H1 (cell line): ENCODE measurements at regions not wholly inside any gene's neighbourhood (a gene's known extent, or its start where the extent isn't known, plus 50 kb on each side); places are given as distances from the start of the nearest gene placed in this dataset.

Experiments
- BCL11A ChIP-seq, 2 experiments: IDR thresholded peaks; one replicate each; pipeline ENCODE4 v1.6.1; 2011; ENCODE audit warnings: low read depth in 2 of 2, low read length in 2 of 2, mild to moderate bottlenecking in 2 of 2
- CEBPB ChIP-seq: IDR thresholded peaks from 2 replicates; pipeline ENCODE4 v1.6.1; 2012; ENCODE audit warnings: low read depth, low read length
- E2F6 ChIP-seq: IDR thresholded peaks from 2 replicates; pipeline ENCODE4 v1.6.1; 2012; ENCODE audit warnings: inconsistent platforms
- HDAC6 ChIP-seq: IDR thresholded peaks from one replicate; pipeline ENCODE4 v1.7.1; 2012; ENCODE audit warnings: low read depth, mild to moderate bottlenecking, inconsistent platforms, low read length, moderate library complexity
- NANOG ChIP-seq: IDR thresholded peaks from 2 replicates; pipeline ENCODE4 v1.6.1; 2011; ENCODE audit warnings: low read length, low read depth, mild to moderate bottlenecking, inconsistent platforms; ENCODE audit not compliant: insufficient read depth, poor library complexity, severe bottlenecking
- POU5F1 ChIP-seq: IDR thresholded peaks from 2 replicates; pipeline ENCODE4 v1.6.1; 2011; ENCODE audit warnings: low read depth, mild to moderate bottlenecking, low read length, moderate library complexity
- RNF2 ChIP-seq: fragments of 200-900, 300-1000 bp; sonication (generic); IDR thresholded peaks from 2 replicates; pipeline ENCODE4 v1.7.1; 2016; ENCODE audit warnings: borderline replicate concordance, low read depth, mild to moderate bottlenecking, antibody characterized with exemption, low read length; ENCODE audit not compliant: poor library complexity, severe bottlenecking; ENCODE audit errors: missing control alignments
- SP4 ChIP-seq: IDR thresholded peaks from 2 replicates; pipeline ENCODE4 v1.6.1; 2012; ENCODE audit warnings: low read length, inconsistent platforms
- SUZ12 ChIP-seq: fragments of 200-600 bp; sonication (generic); IDR thresholded peaks from 2 replicates; pipeline ENCODE4 v1.6.1; 2012; ENCODE audit warnings: mild to moderate bottlenecking, inconsistent platforms, low read length, moderate library complexity, mixed read lengths
- ZNF274 ChIP-seq: IDR thresholded peaks from 2 replicates; pipeline ENCODE4 v1.7.0; 2012; ENCODE audit warnings: low read length, borderline replicate concordance; ENCODE audit errors: extremely low read depth

GRCh38 chr9:86679909-86680308 lies 267.4 kb downstream of the GAS1 start (continued):
- no peak for TF ChIP-seq POU5F1
- TF ChIP-seq E2F6: no peak
- TF ChIP-seq SUZ12: no peak
- TF ChIP-seq SP4: no peak
- TF ChIP-seq HDAC6: no peak
- no peak for TF ChIP-seq ZNF274
- no peak for TF ChIP-seq RNF2
- TF ChIP-seq CEBPB: no peak
- no peak for TF ChIP-seq NANOG
- TF ChIP-seq BCL11A (IDR thresholded peaks at IDR 0.05; ENCODE audit: low read depth in 2 of 2, low read length in 2 of 2): no peak
